Right lobe of liver (tissue), 6 donors: ENCODE measurements at regions not wholly inside any gene's neighbourhood (a gene's known extent, or its start where the extent isn't known, plus 50 kb on each side); places are given as distances from the start of the nearest gene placed in this dataset.
"Not testable (repeated sequence)": the region's sequence is repeated elsewhere in the genome, so short reads cannot be mapped to it uniquely, and the experiment has no call there.

Experiments used
- ATAC-seq, 4 donors: fragments of 200-7000 bp; cut with Tn5 transposase; one replicate each; pipeline ENCODE4 v1.9.1; 2020; ENCODE audit warnings: mild to moderate bottlenecking in 4 of 4, moderate library complexity in 4 of 4
- DNase-seq, 3 donors: peaks; one replicate each; pipeline ENCODE4 v3.0.0-alpha.2; 2020
- H3K27ac ChIP-seq, 3 donors: fragments of 200-600 bp; one replicate each; pipeline ENCODE4 v1.8.0; 2022
- H3K27me3 ChIP-seq, 2 donors: fragments of 200-600 bp; one replicate each; pipeline ENCODE4 v1.8.0; 2022
- H3K36me3 ChIP-seq, 4 donors: fragments of 200-600 bp; sonication (generic) in 1 of 4; one replicate each; pipeline versions ENCODE4 v1.5.1 to v1.8.0; 2017 to 2022; ENCODE audit warnings: control low read depth in 1 of 4
- H3K4me1 ChIP-seq, 4 donors: fragments of 200-600 bp; sonication (generic) in 1 of 4; one replicate each; pipeline versions ENCODE4 v1.5.1 to v1.8.0; 2017 to 2022; ENCODE audit warnings: control low read depth in 1 of 4
- H3K4me3 ChIP-seq, 3 donors: fragments of 200-600 bp; one replicate each; pipeline ENCODE4 v1.8.0; 2022
- H3K9me3 ChIP-seq, 4 donors: fragments of 200-600 bp; sonication (generic) in 1 of 4; one replicate each; pipeline versions ENCODE4 v1.5.1 to v1.8.0; 2017 to 2022; ENCODE audit warnings: control low read depth in 1 of 4
- POLR2A ChIP-seq: fragments of 450-650 bp; IDR thresholded peaks from one replicate; pipeline ENCODE4 v1.6.1; 2017; ENCODE audit warnings: antibody characterized with exemption, mild to moderate bottlenecking
- WGBS: methylation state at CpG from one replicate; pipeline ENCODE4 v1.1.6; 2018; ENCODE audit warnings: low coverage, low lambda C conversion rate; ENCODE audit not compliant: insufficient coverage; ENCODE audit errors: missing lambda C conversion rate; 5-methylcytosine and 5-hydroxymethylcytosine counted together
- intact Hi-C, 2 donors: fragments of 100-400 bp; cut with DNase I; formaldehyde crosslinking; loops; one replicate each; pipeline versions ENCODE4 v1.11.2 to v1.14.1; 2022
- TF ChIP-seq, protein P1 (sequence below), 4 donors: fragments of 200-600 bp in 3 of 4; fragments of 450-650 bp in 1 of 4; IDR thresholded peaks; one replicate each; pipeline versions ENCODE4 v1.5.1 to v1.8.0; 2016 to 2022; ENCODE audit warnings: antibody characterized with exemption in 4 of 4, mild to moderate bottlenecking in 2 of 4
- donor health status: DM: no; HTN: yes; CAD: no.
- donor health status: DM: no; HTN: no; CAD: no.
- donor health status: DM: no; HTN: no; CAD: no.
- donor health status: DM: no; HTN: yes; CAD: no.
- donor health status: DM: no; HTN: yes; CAD: no.

DNA sequence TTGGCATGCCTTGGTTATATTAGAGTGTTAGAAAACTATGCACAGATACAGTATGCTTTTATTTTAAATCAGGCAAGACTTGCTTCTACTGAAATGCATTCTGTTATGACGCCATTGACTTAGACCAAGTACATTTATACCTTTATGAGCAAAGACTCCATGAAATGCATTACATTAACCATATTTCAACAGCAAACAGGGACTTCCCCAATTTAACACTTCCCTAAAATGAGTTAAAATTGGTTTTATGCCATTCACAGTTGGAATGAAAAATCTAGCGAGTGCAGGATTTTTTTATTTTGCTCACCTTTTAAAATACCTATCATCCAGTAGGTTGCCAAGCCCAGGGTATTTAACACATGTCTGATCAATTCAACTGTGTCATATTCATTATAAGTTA is 272.1 kb upstream of the IZUMO3 start:
- Histone ChIP-seq H3K9me3 (no peaks in the 10 kb centered on the region), H3K4me1 (no peaks in the 10 kb centered on the region), H3K4me3 (no peak overlapping the region), H3K36me3 (no peaks in the 10 kb centered on the region), H3K27me3 (no peaks in the 10 kb centered on the region), H3K27ac (no peak overlapping the region)
- DNase-seq (no peak), ATAC-seq (no peak)
- WGBS, result 36% methylated on average over 2 of the region's 2 CpGs
- intact Hi-C loops, result no loop called here
- TF ChIP-seq, protein P1, sequence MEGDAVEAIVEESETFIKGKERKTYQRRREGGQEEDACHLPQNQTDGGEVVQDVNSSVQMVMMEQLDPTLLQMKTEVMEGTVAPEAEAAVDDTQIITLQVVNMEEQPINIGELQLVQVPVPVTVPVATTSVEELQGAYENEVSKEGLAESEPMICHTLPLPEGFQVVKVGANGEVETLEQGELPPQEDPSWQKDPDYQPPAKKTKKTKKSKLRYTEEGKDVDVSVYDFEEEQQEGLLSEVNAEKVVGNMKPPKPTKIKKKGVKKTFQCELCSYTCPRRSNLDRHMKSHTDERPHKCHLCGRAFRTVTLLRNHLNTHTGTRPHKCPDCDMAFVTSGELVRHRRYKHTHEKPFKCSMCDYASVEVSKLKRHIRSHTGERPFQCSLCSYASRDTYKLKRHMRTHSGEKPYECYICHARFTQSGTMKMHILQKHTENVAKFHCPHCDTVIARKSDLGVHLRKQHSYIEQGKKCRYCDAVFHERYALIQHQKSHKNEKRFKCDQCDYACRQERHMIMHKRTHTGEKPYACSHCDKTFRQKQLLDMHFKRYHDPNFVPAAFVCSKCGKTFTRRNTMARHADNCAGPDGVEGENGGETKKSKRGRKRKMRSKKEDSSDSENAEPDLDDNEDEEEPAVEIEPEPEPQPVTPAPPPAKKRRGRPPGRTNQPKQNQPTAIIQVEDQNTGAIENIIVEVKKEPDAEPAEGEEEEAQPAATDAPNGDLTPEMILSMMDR (IDR thresholded peaks at IDR 0.05), result no peak
- no peak for TF ChIP-seq POLR2A

DNA sequence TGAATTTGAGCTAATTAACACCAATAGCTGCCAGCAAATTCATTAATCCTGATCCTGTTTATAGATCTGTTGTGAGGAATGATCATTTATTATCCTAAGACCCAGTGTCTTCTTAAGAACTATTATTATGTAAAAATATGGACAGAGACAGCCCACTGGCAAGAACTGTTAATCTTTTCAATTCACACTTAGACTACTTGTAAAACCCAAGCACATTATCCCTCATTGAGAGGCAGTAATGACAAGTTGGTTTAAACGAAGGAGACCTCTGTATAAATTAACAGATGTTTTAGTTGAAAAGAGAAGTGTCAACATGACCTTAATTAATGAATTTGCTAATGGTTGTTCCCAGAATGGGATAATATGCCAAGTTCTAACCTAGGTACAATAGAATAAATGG is 270.3 kb upstream of the IZUMO3 start:
- Histone ChIP-seq H3K27ac (no peak overlapping the region), H3K4me3 (no peak overlapping the region), H3K4me1 (no peaks in the 10 kb centered on the region), H3K27me3 (no peaks in the 10 kb centered on the region), H3K36me3 (no peaks in the 10 kb centered on the region), H3K9me3 (no peaks in the 10 kb centered on the region)
- no peak for ATAC-seq
- 9% methylated on average over 1 of the region's 1 CpG for WGBS
- DNase-seq, result no peak
- intact Hi-C loops, result no loop called here
- TF ChIP-seq, protein P1 (IDR thresholded peaks at IDR 0.05), result no peak
- TF ChIP-seq POLR2A, result no peak

DNA sequence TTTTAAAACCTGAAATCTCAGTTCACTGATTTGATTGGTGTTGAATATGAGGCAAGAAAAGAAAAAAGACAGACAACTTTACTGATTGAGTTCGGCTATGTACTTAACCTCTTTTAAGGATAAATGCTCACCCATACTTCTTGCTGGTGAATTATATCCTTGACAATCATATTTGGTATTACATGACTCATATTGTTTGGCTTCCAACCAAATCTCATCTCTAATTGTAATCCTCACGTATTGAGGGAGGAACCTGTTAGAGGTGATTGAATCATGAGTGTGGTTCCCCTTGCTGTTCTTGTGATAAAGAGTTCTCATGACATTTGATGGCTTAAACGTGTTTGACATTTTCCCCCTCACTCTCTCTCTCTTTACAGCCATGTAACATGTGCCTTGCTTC is 255.6 kb upstream of the IZUMO3 start:
- ATAC-seq (no peak), DNase-seq (no peak)
- intact Hi-C loops, result no loop called here
- Histone ChIP-seq H3K36me3 (no peaks in the 10 kb centered on the region), H3K4me1 (no peaks in the 10 kb centered on the region), H3K4me3 (no peak overlapping the region), H3K9me3 (no peaks in the 10 kb centered on the region), H3K27ac (no peak overlapping the region), H3K27me3 (no peaks in the 10 kb centered on the region)
- WGBS, result 43% methylated on average over 3 of the region's 3 CpGs
- no peak for TF ChIP-seq POLR2A
- TF ChIP-seq, protein P1 (IDR thresholded peaks at IDR 0.05), result no peak

DNA sequence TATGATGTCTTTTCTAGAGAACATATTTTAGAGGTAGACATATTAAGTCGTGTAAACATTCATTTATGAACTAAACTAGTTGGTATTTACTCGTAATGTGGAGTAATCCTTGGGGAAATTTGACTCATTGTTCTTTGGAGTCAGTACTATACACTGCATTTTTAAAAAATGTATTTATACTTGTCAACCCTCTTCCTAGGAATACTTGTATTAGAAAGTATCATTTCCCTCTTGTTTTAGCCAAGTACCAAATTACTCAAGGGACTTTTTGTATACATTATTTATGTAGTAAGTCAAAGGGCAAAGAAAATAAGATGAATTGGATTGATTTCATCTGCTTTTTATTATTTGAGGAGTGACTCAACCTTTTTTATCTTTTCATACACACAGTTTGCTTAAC is 248.1 kb upstream of the IZUMO3 start:
- intact Hi-C loops, result no loop called here
- Histone ChIP-seq H3K27ac (no peak overlapping the region), H3K4me3 (no peak overlapping the region), H3K27me3 (no peaks in the 10 kb centered on the region), H3K4me1 (no peaks in the 10 kb centered on the region), H3K36me3 (no peaks in the 10 kb centered on the region), H3K9me3 (no peaks in the 10 kb centered on the region)
- TF ChIP-seq POLR2A, result no peak
- 17% methylated on average over 2 of the region's 2 CpGs for WGBS
- ATAC-seq (no peak), DNase-seq (no peak)

DNA sequence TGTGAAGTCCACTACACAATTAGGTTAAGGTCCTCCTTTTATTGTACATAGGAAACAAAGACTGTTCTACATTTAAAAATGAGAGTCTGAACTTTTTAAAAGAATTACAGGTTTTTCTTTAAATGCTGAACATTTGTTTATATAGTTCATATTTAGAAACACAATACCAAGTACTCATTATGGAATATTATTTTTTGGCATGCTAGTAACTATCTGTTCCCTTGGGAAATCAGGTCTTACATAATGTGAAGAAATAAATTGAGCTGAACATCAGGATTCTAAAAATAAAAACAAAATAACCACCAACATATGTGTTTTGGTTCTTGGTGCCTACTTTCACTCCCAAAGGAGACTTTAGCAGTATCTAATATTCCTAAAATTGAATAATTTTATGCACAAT is 230.5 kb upstream of the IZUMO3 start:
- peaks cover 0 to 3% (median 0%) of the 10 kb centered on the region in 4 donors for H3K9me3 ChIP-seq
- no peak overlapping the region for H3K4me3 ChIP-seq
- ATAC-seq (no peak), DNase-seq (no peak)
- H3K4me1 ChIP-seq, result no peaks in the 10 kb centered on the region
- TF ChIP-seq POLR2A, result no peak
- TF ChIP-seq, protein P1 (IDR thresholded peaks at IDR 0.05), result no peak
- H3K36me3 ChIP-seq, result no peaks in the 10 kb centered on the region
- intact Hi-C loops, result no loop called here
- H3K27me3 ChIP-seq, result no peaks in the 10 kb centered on the region
- no peak overlapping the region for H3K27ac ChIP-seq

DNA sequence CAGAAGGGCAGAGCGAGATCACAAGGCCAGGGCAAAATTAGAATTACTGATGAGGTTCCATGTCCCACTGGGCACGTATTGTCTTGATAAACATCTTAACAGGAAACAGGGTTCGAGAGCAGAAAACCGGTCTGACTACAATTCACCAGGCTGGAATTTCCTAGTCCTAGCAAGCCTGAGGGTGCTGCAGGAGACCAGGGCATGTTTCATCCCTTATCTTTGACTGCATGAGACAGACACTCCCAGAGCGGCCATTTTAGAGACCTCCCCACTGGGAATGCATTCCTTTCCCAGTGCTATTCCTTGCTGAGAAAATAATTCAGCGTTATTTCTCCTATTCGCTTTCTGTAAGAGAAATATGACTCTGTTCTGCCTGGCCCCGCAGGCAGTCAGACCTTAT is 228.5 kb upstream of the IZUMO3 start:
- DNase-seq, H3K27ac ChIP-seq, H3K9me3 ChIP-seq, ATAC-seq, H3K27me3 ChIP-seq, H3K4me1 ChIP-seq, H3K36me3 ChIP-seq, H3K4me3 ChIP-seq, intact Hi-C loops: not testable (repeated sequence)
- 70% methylated on average over 7 of the region's 8 CpGs for WGBS
